ENCODE measurements at regions not wholly inside any gene's neighbourhood (a gene's known extent, or its start where the extent isn't known, plus 50 kb on each side); places are given as distances from the start of the nearest gene placed in this dataset.

- Mint-ChIP-seq H3K27me3 (peaks cover 8% of the 10 kb centered on the region), H3K9me3 (no peaks in the 10 kb centered on the region), H3K36me3 (no peaks in the 10 kb centered on the region), H3K4me3 (no peak overlapping the region), H3K4me1 (ENCODE audit: low read depth) (no peaks in the 10 kb centered on the region), H3K27ac (no peak overlapping the region)
- DNase-seq = no peak
- intact Hi-C loops (cut with micrococcal nuclease) = no loop called here
- ChIA-PET POLR2A (interaction anchor here (0.6 kb wide), 1 partner anchor 62 kb away, joined by 3 read pairs; no protein-coding TSS in a partner anchor), CTCF (no interaction called here)
Measured at GRCh38 chr16:26768385-26769010, 298.2 kb upstream of the C16orf82 start.

DNA sequence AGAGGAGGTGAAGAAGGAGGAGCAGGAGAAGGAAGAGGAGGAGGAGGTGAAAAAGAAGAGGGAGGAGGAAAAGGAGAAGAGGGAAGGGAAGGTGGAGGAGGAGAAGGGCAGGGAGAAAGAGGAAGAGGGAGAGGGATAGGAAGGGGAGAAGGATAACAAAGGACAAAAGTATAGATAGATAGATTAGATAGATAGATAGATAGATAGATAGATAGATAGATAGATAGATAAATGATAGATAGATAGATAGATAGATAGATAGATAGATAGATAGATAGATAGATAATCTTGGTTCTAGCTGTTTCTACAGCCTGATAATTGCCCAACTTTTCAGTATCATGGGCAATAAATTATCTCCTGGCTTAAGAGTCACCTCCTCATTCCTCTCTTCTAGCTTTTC lies 296.2 kb upstream of the C16orf82 start:
- ChIA-PET CTCF (no interaction called here), POLR2A (no interaction called here)
- Mint-ChIP-seq H3K27ac (no peak overlapping the region), H3K9me3 (no peaks in the 10 kb centered on the region), H3K36me3 (no peaks in the 10 kb centered on the region), H3K27me3 (peaks cover 8% of the 10 kb centered on the region), H3K4me3 (no peak overlapping the region), H3K4me1 (ENCODE audit: low read depth) (no peaks in the 10 kb centered on the region)
- no peak for DNase-seq
- intact Hi-C loops (cut with micrococcal nuclease) = no loop called here

GRCh38 chr16:26772503-26772902 lies 294.2 kb upstream of the C16orf82 start:
- Mint-ChIP-seq H3K4me3 (no peak overlapping the region), H3K9me3 (no peaks in the 10 kb centered on the region), H3K27me3 (peaks cover 9% of the 10 kb centered on the region), H3K27ac (no peak overlapping the region), H3K36me3 (no peaks in the 10 kb centered on the region), H3K4me1 (ENCODE audit: low read depth) (no peaks in the 10 kb centered on the region)
- DNase-seq = no peak
- CTCF ChIA-PET = no interaction called here
- intact Hi-C loops (cut with micrococcal nuclease) = no loop called here
- POLR2A ChIA-PET = no interaction called here

- ChIA-PET CTCF (no interaction called here), POLR2A (no interaction called here)
- H3K27me3 Mint-ChIP-seq = peaks cover 13% of the 10 kb centered on the region
- no peak for DNase-seq
- no peak overlapping the region for H3K27ac Mint-ChIP-seq
- no peaks in the 10 kb centered on the region for H3K9me3 Mint-ChIP-seq
- no peaks in the 10 kb centered on the region for H3K36me3 Mint-ChIP-seq
- no peak overlapping the region for H3K4me3 Mint-ChIP-seq
- no peaks in the 10 kb centered on the region for H3K4me1 Mint-ChIP-seq (ENCODE audit: low read depth)
- intact Hi-C loops (cut with micrococcal nuclease) = no loop called here
Measured at GRCh38 chr16:26777821-26778220, 288.9 kb upstream of the C16orf82 start.

DNA sequence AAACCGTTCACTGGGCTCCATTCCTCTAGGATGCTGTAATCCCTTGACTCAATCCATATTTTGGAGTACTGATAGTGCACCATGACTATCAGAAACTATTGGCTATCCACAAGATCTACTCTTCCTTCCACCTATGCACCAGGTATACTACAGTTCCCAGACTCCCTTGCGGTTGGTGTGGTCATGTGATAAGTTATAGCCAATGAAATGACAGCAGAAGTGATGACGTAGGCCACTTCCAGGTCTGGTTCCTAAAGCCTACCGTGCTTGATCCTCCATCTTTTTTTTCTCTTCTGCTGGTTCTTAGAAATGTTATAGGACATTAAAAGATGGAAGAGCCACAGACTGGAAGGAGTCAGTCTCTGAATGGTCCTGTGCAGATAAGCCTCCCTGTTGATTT lies 278.8 kb upstream of the C16orf82 start:
- Mint-ChIP-seq H3K27ac (no peak overlapping the region), H3K36me3 (no peaks in the 10 kb centered on the region), H3K9me3 (no peaks in the 10 kb centered on the region), H3K27me3 (peaks cover 6% of the 10 kb centered on the region), H3K4me1 (ENCODE audit: low read depth) (no peaks in the 10 kb centered on the region), H3K4me3 (no peak overlapping the region)
- intact Hi-C loops (cut with micrococcal nuclease) = no loop called here
- DNase-seq = no peak
- POLR2A ChIA-PET = no interaction called here
- CTCF ChIA-PET = no interaction called here

DNA sequence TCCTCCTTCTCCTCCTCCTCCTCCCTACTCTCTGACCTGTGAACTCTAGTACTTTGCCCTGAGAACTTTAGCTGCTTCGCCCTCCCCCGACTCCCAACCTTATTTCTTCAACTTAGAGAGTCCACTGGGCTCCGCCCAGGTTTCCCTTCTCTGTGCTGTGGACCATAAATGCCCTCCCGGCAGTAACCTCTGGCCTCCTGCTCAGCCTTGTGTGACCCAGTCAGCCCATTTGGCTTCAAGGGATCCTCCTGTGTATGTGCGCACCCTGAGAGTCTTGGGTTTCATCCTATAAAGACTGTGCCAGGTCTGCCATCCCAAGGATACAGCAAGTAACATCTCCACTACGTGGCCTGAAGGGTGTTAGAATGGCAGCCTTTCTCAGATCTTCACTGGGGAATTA lies 275.6 kb upstream of the C16orf82 start:
- intact Hi-C loops (cut with micrococcal nuclease) = no loop called here
- H3K4me1 Mint-ChIP-seq (ENCODE audit: low read depth) = no peaks in the 10 kb centered on the region
- DNase-seq = no peak
- H3K36me3 Mint-ChIP-seq = no peaks in the 10 kb centered on the region
- H3K9me3 Mint-ChIP-seq = no peaks in the 10 kb centered on the region
- POLR2A ChIA-PET = no interaction called here
- no peak overlapping the region for H3K4me3 Mint-ChIP-seq
- H3K27ac Mint-ChIP-seq = no peak overlapping the region
- H3K27me3 Mint-ChIP-seq = peaks cover 14% of the 10 kb centered on the region
- CTCF ChIA-PET = no interaction called here

DNA sequence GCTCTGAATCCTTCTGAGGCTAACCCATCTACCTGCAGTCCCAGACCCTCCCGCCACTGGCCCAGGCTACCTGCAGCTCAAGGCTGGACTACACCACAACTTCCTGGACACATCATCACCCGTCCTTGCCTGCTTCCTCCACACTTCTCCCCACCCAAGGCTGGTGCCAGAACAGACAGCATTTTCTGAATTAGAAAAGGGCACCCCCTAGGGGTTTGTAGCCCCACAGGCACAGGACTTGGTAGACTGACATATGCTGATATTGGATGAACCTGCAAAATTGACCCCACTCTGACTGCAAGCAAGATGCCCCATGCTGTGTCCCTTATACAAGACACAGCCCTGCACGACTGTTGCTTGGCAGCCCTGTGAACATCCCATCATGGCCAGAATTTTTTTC lies 271.5 kb upstream of the C16orf82 start:
- CTCF ChIA-PET = no interaction called here

GRCh38 chr16:26801628-26802027 lies 265.1 kb upstream of the C16orf82 start:
- no peaks in the 10 kb centered on the region for H3K9me3 Mint-ChIP-seq
- POLR2A ChIA-PET = no interaction called here
- no peak for DNase-seq
- intact Hi-C loops (cut with micrococcal nuclease) = no loop called here
- H3K27ac Mint-ChIP-seq = no peak overlapping the region
- peaks cover 16% of the 10 kb centered on the region for H3K27me3 Mint-ChIP-seq
- no peaks in the 10 kb centered on the region for H3K36me3 Mint-ChIP-seq
- CTCF ChIA-PET = no interaction called here
- H3K4me1 Mint-ChIP-seq (ENCODE audit: low read depth) = no peaks in the 10 kb centered on the region
- no peak overlapping the region for H3K4me3 Mint-ChIP-seq

More for the DNA sequence above, 271.5 kb upstream of the C16orf82 start:
- peak; percentile 18 for DNase-seq
- no peaks in the 10 kb centered on the region for H3K4me1 Mint-ChIP-seq (ENCODE audit: low read depth)
- H3K27ac Mint-ChIP-seq = no peak overlapping the region
- H3K4me3 Mint-ChIP-seq = no peak overlapping the region
- POLR2A ChIA-PET = no interaction called here
- H3K36me3 Mint-ChIP-seq = no peaks in the 10 kb centered on the region
- H3K27me3 Mint-ChIP-seq = peaks cover 23% of the 10 kb centered on the region
- intact Hi-C loops (cut with micrococcal nuclease) = no loop called here
- H3K9me3 Mint-ChIP-seq = no peaks in the 10 kb centered on the region

GRCh38 chr16:26802440-26802839 lies 264.3 kb upstream of the C16orf82 start:
- H3K4me3 Mint-ChIP-seq = no peak overlapping the region
- H3K27ac Mint-ChIP-seq = no peak overlapping the region
- ChIA-PET POLR2A (no interaction called here), CTCF (no interaction called here)
- H3K36me3 Mint-ChIP-seq = no peaks in the 10 kb centered on the region
- H3K4me1 Mint-ChIP-seq (ENCODE audit: low read depth) = no peaks in the 10 kb centered on the region
- DNase-seq = no peak
- no peaks in the 10 kb centered on the region for H3K9me3 Mint-ChIP-seq
- H3K27me3 Mint-ChIP-seq = peaks cover 16% of the 10 kb centered on the region
- intact Hi-C loops (cut with micrococcal nuclease) = no loop called here

DNA sequence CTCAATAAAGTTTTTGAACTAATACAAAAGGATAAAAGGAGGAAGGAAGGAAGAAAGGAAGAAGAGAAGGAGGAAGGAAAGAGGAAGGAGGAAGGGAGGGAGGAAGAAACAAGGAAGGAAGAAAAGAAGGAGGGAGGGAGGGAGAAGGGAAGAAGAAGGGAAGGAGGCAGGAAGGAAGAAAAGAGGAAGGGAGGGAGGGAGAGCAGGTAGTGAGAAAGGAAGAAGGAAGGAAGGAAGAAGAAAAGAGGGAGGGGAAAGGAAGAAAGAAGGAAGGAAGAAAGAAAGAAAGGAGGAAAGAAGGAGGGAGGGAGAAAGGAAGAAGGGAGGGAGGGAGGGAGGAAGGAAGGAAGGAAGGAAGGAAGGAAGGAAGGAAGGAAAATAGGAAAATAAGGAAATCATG lies 263.8 kb upstream of the C16orf82 start:
- no peaks in the 10 kb centered on the region for H3K36me3 Mint-ChIP-seq
- H3K9me3 Mint-ChIP-seq = no peaks in the 10 kb centered on the region
- ChIA-PET CTCF (no interaction called here), POLR2A (no interaction called here)
- H3K4me1 Mint-ChIP-seq (ENCODE audit: low read depth) = no peaks in the 10 kb centered on the region
- intact Hi-C loops (cut with micrococcal nuclease) = no loop called here
- H3K27me3 Mint-ChIP-seq = peaks cover 16% of the 10 kb centered on the region
- H3K27ac Mint-ChIP-seq = no peak overlapping the region
- no peak for DNase-seq
- H3K4me3 Mint-ChIP-seq = no peak overlapping the region

GRCh38 chr16:26806657-26807056 lies 260.1 kb upstream of the C16orf82 start:
- no peaks in the 10 kb centered on the region for H3K4me1 Mint-ChIP-seq (ENCODE audit: low read depth)
- CTCF ChIA-PET = no interaction called here
- no peaks in the 10 kb centered on the region for H3K36me3 Mint-ChIP-seq
- intact Hi-C loops (cut with micrococcal nuclease) = no loop called here
- peaks cover 4% of the 10 kb centered on the region for H3K27me3 Mint-ChIP-seq
- no peak overlapping the region for H3K27ac Mint-ChIP-seq
- no peaks in the 10 kb centered on the region for H3K9me3 Mint-ChIP-seq
- no peak for DNase-seq
- no peak overlapping the region for H3K4me3 Mint-ChIP-seq
- POLR2A ChIA-PET = no interaction called here

DNA sequence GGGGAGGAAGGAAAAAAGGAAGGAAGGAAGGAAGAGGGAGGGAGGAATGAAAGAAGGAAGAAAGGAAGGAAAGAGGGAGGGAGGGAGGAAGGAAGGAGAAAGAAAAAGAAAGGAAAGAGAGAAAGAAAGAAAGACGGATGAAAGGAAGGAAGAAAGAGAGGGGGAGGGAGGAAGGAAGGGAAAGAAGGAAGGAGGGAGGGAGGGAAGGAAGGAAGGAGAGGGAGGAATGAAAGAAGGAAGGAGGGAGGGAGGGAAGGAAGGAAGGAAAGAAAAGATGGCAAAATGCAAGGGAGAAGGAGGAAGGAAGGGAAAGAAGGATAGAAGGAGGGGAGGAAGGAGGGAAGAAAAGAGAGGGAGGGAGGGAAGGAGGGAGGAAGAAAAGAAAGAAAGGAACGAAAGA lies 257.3 kb upstream of the C16orf82 start:
- Mint-ChIP-seq H3K36me3 (no peaks in the 10 kb centered on the region), H3K4me3 (no peak overlapping the region), H3K27ac (no peak overlapping the region), H3K27me3 (no peaks in the 10 kb centered on the region), H3K9me3 (no peaks in the 10 kb centered on the region), H3K4me1 (ENCODE audit: low read depth) (no peaks in the 10 kb centered on the region)
- ChIA-PET CTCF (no interaction called here), POLR2A (no interaction called here)
- DNase-seq = no peak
- intact Hi-C loops (cut with micrococcal nuclease) = no loop called here

DNA sequence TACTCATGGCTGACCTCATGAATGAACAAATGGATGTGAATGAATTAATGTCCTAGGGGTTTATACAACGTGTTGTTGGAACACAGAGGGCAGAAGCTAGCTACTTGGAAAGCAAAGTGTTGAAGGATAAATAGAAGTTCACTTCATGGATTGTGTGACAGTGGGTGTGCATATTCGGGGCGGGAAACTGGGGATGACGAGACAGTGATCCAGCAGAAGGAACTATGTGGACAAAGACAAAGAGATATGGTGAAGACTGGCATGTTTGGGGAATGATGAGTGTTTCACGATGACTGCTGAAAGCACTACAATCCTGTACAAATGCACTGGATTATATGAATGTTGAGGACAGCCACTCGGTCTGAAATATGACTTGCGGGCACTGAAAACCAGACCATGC lies 250.5 kb upstream of the C16orf82 start:
- ChIA-PET POLR2A (no interaction called here), CTCF (no interaction called here)
- peaks cover 4% of the 10 kb centered on the region for H3K27me3 Mint-ChIP-seq
- H3K4me3 Mint-ChIP-seq = no peak overlapping the region
- H3K4me1 Mint-ChIP-seq (ENCODE audit: low read depth) = no peaks in the 10 kb centered on the region
- DNase-seq = no peak
- intact Hi-C loops (cut with micrococcal nuclease) = no loop called here
- no peaks in the 10 kb centered on the region for H3K9me3 Mint-ChIP-seq
- H3K27ac Mint-ChIP-seq = no peak overlapping the region
- H3K36me3 Mint-ChIP-seq = no peaks in the 10 kb centered on the region

All from activated CD4-positive, alpha-beta memory T cell treated with anti-CD3 and anti-CD28 coated beads for 36 hours (primary cell).